GM12874 (cell line): ENCODE measurements at regions not wholly inside any gene's neighbourhood (a gene's known extent, or its start where the extent isn't known, plus 50 kb on each side); places are given as distances from the start of the nearest gene placed in this dataset.

Source experiments
- TF ChIP-seq, protein P1 (sequence below): IDR thresholded peaks from 2 replicates; pipeline ENCODE4 v1.5.1; 2011; ENCODE audit warnings: low read depth, mild to moderate bottlenecking, control low read depth, low read length, moderate library complexity; ENCODE audit not compliant: insufficient read depth

GRCh38 chr21:41564871-41565274 is 56.9 kb upstream of the TMPRSS2 start:
- TF ChIP-seq, protein P1, sequence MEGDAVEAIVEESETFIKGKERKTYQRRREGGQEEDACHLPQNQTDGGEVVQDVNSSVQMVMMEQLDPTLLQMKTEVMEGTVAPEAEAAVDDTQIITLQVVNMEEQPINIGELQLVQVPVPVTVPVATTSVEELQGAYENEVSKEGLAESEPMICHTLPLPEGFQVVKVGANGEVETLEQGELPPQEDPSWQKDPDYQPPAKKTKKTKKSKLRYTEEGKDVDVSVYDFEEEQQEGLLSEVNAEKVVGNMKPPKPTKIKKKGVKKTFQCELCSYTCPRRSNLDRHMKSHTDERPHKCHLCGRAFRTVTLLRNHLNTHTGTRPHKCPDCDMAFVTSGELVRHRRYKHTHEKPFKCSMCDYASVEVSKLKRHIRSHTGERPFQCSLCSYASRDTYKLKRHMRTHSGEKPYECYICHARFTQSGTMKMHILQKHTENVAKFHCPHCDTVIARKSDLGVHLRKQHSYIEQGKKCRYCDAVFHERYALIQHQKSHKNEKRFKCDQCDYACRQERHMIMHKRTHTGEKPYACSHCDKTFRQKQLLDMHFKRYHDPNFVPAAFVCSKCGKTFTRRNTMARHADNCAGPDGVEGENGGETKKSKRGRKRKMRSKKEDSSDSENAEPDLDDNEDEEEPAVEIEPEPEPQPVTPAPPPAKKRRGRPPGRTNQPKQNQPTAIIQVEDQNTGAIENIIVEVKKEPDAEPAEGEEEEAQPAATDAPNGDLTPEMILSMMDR: no peak

- TF ChIP-seq, protein P1: no peak
Observed at GRCh38 chr21:41562101-41563000, 54.4 kb upstream of the TMPRSS2 start.

DNA sequence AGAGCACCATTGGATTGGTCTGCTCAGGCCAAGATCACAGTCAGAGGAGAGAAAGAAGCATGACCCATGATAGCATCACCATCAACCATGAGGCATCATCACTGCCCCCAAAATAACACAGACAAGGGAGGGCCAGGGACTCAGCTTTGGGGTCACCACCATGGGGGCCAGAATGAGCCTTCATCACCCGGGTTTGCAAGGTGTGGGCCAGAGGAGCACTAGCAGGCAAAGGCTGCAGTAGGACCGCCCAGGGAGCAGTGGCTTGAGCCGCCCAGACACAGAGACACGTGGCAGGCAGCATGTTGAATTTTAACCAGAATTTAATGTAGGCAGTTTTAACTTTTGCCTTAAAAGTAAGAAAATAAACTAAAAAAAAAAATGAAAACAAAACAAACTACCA is 53.7 kb upstream of the TMPRSS2 start:
- TF ChIP-seq, protein P1: no peak

GRCh38 chr21:41560661-41561158 is 52.8 kb upstream of the TMPRSS2 start:
- TF ChIP-seq, protein P1: no peak

GRCh38 chr21:41559658-41560631 is 52.0 kb upstream of the TMPRSS2 start:
- TF ChIP-seq, protein P1: no peak

DNA sequence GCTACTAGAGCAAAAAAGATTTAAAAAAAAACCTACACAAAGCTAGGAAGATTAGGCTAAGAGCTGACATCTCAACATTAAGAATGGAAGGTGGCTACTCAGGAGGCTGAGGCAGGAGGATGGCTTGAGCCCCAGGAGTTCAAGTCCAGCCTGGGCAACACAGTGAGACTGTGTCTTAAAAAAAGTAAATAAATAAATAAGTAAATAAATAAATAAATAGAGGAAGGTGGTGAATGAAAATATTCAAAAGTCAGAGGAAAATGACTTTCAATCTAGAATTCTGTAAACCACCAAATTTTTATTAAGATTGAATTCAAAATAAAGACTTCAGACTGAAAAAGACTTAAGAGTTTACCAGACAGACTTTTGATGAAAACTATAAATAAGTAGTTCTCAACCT is 50.9 kb upstream of the TMPRSS2 start:
- TF ChIP-seq, protein P1: no peak

- TF ChIP-seq, protein P1: no peak
Observed at GRCh38 chr21:41557884-41558283, 49.9 kb upstream of the TMPRSS2 start.
